ENCODE measurements at regions not wholly inside any gene's neighbourhood (a gene's known extent, or its start where the extent isn't known, plus 50 kb on each side); places are given as distances from the start of the nearest gene placed in this dataset.

- no peak for TF ChIP-seq CTCF (IDR thresholded peaks at IDR 0.05; ENCODE audit: insufficient read depth, low read depth, low read length)
- no peak for TF ChIP-seq EZH2 (IDR thresholded peaks at IDR 0.05; ENCODE audit: insufficient read depth, low read length)
These were observed 73.1 kb upstream of the PLCB4 start for GRCh38 chr20:8995761-8996160.

All from astrocyte (in vitro differentiated cells and primary cell).